WTC11 (cell line): ENCODE measurements at regions not wholly inside any gene's neighbourhood (a gene's known extent, or its start where the extent isn't known, plus 50 kb on each side); places are given as distances from the start of the nearest gene placed in this dataset.

Experiments
- CTCF ChIP-seq: fragments of 200-600 bp; IDR thresholded peaks from 2 replicates; pipeline ENCODE4 v1.8.0; 2022; ENCODE audit warnings: antibody characterized with exemption
- ETV6 ChIP-seq: sonication (generic); formaldehyde crosslinking; IDR thresholded peaks from 2 replicates; pipeline ENCODE4 v1.8.1; 2022; ENCODE audit warnings: mild to moderate bottlenecking, missing genetic modification reagents
- IRF2 ChIP-seq: sonication (generic); formaldehyde crosslinking; IDR thresholded peaks from 2 replicates; pipeline ENCODE4 v1.8.0; 2022; ENCODE audit warnings: low read depth, missing genetic modification reagents, borderline replicate concordance
- MLX ChIP-seq: sonication (generic); formaldehyde crosslinking; IDR thresholded peaks from 2 replicates; pipeline ENCODE4 v1.8.1; 2023; ENCODE audit warnings: mild to moderate bottlenecking, missing genetic modification reagents, moderate library complexity
- SMAD3 ChIP-seq: sonication (generic); formaldehyde crosslinking; IDR thresholded peaks from 2 replicates; pipeline ENCODE4 v1.8.0; 2022; ENCODE audit warnings: missing genetic modification reagents, mild to moderate bottlenecking, borderline replicate concordance
- SOX15 ChIP-seq: fragments of 250-450 bp; sonication (Bioruptor Pico); IDR thresholded peaks from 2 replicates; pipeline ENCODE4 v1.9.0; 2021; ENCODE audit warnings: mild to moderate bottlenecking
- USF2 ChIP-seq: sonication (generic); formaldehyde crosslinking; IDR thresholded peaks from 2 replicates; pipeline ENCODE4 v1.8.1; 2023; ENCODE audit warnings: mild to moderate bottlenecking, missing genetic modification reagents, moderate library complexity
- TF ChIP-seq, protein P1 (sequence below): sonication (generic); formaldehyde crosslinking; IDR thresholded peaks from 2 replicates; pipeline ENCODE4 v1.8.0; 2022; ENCODE audit warnings: mild to moderate bottlenecking, missing genetic modification reagents

- TF ChIP-seq SMAD3 (CRISPR knock-in tag) (no peak), ETV6 (CRISPR knock-in tag) (no peak), CTCF (no peak), IRF2 (CRISPR knock-in tag) (no peak), USF2 (CRISPR knock-in tag) (no peak), MLX (CRISPR knock-in tag) (no peak), SOX15 (CRISPR knock-in tag) (no peak)
- TF ChIP-seq, protein P1, sequence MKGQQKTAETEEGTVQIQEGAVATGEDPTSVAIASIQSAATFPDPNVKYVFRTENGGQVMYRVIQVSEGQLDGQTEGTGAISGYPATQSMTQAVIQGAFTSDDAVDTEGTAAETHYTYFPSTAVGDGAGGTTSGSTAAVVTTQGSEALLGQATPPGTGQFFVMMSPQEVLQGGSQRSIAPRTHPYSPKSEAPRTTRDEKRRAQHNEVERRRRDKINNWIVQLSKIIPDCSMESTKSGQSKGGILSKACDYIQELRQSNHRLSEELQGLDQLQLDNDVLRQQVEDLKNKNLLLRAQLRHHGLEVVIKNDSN = no peak
These were observed 171.8 kb downstream of the TTLL2 start for GRCh38 chr6:167496707-167497106.
